GM21447 (cell line): ENCODE measurements at regions not wholly inside any gene's neighbourhood (a gene's known extent, or its start where the extent isn't known, plus 50 kb on each side); places are given as distances from the start of the nearest gene placed in this dataset.

ENCODE experiments used
- ATAC-seq: cut with Tn5 transposase; IDR thresholded peaks from one replicate; pipeline ENCODE4 v1.9.1; 2021; ENCODE audit not compliant: unreplicated experiment

DNA sequence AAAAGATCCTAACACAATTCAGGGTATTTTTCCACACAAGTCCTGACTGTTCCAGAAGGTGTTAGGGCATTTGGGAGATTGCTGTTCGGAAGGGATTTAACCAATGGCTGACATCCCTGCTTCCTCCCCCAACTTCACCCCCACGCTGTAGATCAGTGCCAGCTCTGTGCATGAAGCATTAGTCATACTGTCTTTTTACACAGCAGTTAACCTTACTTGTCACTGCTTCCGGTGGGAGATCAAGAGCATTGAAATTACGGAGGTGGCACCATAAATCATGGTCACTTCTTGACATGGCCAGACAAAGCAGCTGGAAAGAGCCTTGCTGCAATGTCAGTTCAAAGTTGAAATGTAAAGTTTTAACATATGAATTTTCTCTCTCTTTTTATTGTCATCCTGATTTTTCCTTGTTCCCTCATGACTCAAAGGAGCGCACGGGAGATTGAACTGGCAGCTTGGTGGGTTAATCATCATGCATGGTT lies 70.2 kb downstream of the HRH4 start:
- no peak for ATAC-seq

DNA sequence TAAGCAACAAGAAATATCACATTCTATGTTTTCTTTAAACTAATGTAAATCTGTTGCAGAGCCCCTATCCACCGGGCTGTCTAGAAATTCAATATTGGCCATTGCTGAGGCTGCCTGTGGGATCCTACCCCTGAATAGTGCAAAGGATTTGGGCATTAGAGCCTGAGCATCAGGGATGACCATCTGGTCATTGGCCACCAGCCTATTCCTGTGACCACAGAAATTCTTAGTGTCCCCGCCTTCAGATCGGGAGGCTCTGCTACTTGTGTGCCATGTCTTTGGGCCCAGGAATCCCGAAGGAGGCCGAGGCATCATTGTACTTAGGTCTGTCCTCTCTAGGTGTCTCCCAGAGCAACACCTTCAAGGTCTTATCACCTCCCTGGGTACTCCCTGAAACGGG lies 73.8 kb downstream of the HRH4 start:
- no peak for ATAC-seq

DNA sequence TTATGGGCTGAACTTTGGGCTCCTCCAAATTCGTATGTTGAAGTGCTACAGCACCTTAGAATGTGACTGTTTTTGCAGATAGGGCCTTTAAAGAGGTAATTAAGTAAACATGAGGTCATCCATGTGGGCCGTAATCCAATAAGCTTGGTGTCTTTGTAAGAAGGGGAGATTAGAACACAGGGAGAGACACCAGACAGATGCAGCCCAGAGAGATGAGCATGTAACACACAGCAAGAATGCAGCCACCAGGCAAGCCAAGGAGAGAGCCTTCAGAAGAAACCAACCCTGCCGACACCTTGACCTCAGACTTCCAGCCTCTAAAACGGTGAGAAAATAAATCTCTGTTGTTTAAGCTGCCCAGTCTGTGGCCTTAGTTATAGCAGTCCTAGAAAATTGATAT lies 74.3 kb downstream of the HRH4 start:
- no peak for ATAC-seq

DNA sequence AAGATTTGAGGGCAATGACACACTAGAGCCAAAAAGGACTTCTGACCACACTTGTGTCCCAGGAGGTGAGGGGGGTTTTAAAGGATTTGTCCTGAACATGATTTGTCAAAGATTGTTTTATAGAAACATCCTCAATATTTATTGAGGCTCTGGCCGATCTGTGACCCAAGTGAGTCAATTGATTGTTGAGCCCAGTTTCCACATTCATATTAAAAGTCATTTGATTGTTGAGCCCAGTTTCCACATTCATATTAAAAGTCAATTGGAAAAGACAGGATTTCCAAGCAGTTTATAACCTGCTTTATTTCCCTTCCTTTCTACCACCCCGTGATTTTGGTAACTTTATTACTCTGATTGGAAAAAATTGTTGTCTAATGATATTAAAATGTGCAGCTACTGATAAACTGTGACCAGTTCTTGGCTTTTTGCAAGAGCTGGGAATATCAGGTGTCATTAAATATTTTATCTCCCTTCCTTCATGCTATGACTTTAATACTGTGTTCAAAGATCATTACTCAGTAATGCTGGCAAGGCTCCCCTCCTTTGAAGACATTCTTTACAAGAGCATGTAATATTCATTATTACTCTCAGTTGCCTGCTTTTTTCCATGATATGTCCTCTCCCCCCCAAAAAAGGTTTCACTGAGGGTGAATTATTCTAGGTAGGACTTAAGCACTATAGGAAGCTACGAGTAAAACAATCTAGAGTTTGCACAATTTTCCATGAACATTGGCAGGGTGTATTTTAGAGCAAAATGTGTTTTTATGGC lies 75.3 kb downstream of the HRH4 start:
- no peak for ATAC-seq

DNA sequence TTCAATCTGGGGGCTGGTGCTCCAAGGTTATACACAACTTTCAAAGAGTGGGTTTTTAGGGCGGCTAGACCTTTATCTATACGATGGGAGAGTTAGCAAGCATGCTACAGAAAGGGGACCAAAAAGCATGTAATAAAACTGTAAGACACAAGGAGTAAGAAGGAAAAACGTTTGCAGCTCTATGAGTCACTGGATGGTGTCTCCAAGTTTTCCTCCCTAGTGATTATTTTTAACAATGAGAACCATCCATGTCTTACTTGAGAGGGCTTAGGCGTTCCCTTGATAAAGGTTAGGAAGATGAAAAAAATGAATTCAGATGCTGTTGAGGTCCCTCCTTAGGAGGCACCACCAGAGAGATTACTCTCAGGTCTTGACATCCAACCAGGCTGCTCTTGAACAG lies 75.9 kb downstream of the HRH4 start:
- ATAC-seq, result no peak

DNA sequence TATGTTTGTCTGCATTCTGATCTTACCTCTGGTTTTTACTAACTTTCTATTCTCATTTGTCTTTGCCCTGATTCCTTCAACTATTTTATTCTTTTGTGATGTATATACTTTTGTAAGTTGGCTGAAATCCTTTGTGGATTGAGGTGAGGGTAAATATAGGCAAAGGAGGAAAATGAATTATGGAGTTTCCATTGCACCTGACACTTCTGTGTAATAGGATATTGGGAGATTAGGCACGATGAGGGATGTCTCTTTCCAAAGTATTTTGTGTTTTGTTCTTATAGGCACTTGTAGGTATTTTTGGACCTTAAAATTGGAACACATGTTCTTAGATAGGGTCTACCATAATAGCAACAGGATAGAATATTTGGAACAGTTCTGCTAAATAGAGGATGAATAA lies 76.4 kb downstream of the HRH4 start:
- no peak for ATAC-seq

DNA sequence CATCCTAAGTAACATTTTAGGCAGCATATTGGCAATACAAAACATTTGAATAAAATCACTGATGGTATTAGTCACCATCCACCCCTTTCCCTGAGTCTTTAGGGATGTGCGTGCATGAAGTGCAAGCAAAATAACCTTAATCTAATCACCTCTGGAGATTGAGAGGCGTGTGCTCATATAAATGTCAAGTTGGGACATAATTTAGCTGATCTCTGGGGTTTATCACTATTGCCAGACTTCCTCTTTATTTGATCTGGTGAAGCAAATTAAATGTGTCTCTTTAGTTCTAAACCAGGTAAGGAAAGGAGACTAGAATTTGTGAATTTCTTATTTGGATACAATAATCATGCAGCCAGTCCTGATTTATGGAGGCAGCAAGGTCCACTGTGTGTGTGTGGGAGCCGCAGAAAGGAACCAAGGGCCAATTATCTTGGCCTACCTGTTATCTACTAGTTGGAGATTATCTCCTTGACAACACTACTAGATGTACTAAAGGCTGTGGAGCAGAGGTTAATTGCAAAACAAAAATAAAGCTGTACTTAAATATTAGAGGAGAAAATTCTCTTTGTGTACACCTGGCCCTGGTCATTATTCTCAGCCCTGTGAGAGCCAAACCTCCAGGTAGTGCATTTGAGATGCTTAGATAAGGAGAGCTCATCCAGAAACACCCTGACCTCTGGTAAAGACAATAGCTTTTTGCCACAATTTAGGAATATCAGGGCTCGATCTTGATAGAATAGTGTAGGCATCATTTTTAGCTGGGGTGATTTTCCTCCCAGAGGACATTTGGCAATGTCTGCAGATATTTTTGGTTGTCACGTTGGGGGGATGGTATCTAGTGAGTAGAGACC lies 78.2 kb downstream of the HRH4 start:
- ATAC-seq, result no peak

DNA sequence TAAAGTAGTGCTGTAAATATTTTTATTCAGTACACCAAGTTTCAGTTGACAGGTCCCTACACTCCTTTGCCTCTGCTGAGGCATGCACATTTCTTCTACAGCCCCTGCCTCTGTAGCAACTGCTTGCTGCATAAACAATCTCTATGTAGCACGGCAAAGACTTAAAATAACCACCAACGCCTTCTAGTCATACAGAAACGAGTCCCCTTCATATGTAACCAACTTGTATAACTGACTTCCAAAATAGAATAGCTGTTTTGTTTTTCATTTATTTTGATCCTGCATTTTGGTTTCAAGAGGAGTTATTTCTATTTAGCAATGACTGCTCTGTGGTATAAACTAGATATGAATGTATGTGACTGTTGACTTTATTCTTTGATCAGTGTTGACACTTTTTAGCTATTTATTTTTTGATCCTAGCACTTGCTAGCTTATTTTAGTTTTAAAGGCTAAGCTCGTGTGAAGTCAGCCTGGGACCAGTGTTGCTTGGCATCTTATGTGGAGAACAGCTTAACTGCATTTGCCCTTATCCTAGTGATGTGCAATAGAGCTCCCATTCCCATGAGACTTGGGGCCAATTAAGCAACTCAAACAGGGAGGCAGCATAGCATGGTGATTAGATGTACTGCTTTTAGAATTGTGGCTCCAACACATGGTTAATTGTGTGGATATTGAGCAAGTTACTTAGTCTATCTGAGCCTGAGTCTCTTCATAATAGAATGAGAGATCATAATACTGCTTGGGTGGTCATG lies 79.6 kb downstream of the HRH4 start:
- ATAC-seq, result no peak

DNA sequence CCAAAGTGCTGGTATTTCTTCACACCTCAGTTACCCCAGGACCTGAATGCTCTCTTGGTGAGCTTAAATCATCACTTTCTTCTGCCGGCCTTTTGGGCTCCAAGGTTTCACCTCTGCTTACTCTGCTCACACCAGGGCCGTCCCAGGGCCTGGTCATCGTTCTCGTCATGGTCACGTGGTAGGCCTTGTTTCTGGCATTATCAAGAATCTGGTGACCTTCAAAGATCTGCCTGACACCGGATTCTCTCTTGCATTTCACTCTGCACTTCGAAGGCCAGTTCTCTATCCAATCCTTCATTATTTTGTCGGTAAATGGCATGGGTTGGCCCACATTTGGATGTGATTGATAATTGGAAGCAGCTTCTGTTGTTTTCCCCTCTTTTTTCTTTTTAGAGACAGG lies 80.5 kb downstream of the HRH4 start:
- ATAC-seq, result no peak

DNA sequence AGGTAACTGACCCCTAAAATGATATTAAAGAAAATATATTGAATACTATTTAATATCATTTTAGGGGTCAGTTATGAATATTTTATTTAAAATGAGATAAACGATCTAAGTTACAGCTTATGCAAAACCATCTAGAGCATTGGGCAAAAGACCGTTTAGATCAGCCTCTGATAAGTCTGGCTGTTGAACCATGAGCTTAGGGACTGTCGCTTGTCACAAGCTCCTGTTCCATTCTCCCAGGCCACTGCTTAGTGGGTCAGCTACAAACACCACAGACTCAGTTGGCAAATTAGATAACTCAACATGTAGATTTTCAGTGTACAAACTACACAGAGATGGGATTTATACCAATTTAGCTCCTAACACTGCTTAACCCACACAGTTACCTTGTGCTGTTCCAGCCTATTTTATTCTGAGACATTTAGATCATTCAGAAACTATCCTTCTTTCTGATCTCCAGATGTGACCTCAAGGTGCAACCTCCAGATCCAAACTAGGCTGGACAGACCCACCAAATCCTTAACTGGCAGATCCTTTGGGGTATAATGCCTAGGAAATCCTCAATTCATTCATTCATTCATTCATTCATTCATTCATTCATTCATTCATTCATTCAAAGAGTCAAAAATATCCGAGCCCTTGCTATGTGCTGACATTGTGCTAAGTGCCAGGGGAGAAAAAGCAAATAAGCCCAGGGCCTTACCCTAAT lies 82.8 kb downstream of the HRH4 start:
- no peak for ATAC-seq

DNA sequence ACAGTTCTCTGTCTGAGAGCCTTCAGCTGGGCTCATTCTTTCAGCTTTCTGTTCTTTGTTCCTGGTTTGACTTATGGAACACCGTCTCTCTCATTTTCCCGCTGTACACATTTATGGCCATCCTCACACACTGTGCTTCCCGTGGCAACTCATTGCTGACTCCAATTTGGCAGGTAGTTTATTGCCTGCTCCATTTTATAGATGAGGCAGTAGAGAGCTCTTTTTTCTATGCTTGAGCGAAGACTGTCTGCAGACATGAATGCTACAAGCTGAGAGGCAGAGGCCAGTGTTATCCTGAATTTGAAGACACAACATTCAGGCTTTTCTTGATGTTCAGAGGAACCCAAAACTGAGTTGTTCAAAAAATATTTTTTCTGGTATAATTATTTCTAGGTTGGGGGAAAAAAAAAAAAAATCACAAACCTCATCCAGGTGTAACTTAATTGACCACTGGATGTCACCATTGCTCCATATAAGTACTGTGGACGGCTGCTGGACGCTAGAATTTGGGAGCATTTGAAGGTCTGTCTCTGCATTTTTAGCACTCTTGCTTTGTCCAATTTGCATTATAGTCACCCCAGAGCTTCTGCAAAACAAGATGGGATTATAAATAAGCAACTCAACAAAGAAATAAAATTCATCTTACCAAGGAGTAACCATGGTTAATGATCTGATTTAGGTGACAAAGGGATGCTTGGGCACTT lies 83.5 kb downstream of the HRH4 start:
- ATAC-seq, result no peak

DNA sequence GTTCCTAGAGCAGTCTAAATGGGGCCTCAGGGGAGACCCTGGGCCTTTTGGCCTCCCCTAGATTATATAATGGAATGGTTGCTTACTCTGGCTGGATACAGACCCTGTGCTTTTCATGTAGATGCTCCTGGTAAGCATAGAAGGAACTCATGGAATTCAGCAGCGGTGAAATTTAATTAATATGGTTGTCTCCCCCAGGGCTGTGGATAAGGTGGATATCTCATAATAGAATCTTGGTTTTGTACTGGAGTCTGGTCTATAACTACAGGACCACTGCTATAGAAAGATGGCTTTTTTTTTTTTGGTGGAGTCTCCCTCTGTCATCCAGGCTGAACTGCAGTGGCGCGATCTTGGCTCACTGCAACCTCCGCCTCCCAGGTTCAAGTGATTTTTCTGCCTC lies 84.5 kb downstream of the HRH4 start:
- no peak for ATAC-seq

DNA sequence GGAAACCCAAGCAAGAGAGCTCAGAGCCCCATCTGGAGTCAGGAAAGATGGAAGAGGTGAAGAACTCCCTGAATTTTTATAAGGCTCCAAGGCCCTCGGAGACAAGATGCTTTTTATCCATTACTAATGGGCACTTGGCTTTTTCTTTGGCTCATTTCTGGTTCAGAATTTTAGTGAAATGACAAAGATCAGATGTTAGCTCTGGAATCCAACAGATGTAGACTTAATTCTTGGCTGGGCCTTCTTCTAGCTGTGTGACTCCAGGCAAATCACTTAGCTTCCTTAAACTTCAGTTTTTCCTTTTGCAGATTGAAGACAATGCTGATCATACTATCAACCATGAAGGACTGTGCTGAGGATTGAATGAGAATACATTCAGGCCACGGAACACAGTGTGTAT lies 85.2 kb downstream of the HRH4 start:
- ATAC-seq, result no peak

DNA sequence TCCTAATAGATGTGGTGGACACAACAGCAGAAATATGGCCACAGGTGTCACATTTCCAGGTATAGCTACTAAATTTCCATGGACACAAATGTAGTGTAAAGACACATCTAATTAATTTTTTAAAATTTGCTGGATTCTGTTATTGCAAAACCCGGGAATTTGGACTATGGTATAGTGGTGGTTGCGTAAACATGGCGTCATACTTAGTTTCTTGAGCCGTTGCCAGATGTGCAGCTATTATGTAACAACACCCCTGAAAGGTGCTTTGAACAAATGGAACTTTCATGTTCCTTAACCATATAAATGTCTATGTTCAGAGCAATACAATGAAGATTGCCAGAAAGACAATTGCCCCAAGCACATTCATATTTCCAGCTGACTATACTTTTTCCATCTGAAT lies 85.9 kb downstream of the HRH4 start:
- no peak for ATAC-seq

DNA sequence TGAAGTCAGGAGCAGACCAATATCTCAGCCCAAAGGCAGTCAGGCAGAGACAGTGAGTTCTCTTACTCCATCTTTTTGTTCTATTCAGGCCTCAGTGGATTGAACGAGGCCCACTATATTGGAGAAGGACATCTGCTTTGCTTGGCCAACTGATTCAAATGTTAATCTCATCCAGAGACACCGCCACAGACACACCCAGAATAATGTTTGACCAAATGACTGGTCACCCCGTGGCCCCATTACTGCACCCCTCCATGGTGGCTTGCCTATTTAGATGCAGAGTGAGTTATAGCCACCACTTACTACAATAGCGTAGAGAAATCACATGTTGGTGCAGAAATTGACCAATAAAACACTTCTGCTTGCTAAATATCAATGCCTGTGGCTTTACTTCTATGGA lies 88.1 kb downstream of the HRH4 start:
- ATAC-seq, result no peak

DNA sequence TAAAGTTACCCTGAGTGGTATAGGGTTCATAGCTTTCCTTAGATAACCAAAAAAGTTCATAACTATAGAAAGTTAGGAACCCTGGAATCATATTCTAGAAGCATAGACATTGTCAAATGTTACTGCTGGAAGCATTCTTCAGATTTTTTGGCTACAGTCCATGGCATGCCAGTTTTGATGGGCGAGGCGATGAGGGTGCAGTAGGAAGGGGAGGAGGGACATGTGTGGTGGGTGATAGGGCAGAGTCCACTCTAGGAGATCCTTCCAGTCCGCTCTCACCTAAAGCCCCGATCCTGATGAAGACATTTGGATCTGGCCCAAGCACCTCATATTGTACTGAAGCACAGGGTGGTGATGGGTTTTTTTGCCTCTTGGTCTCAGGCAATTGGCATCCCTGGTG lies 91.8 kb downstream of the HRH4 start:
- no peak for ATAC-seq

DNA sequence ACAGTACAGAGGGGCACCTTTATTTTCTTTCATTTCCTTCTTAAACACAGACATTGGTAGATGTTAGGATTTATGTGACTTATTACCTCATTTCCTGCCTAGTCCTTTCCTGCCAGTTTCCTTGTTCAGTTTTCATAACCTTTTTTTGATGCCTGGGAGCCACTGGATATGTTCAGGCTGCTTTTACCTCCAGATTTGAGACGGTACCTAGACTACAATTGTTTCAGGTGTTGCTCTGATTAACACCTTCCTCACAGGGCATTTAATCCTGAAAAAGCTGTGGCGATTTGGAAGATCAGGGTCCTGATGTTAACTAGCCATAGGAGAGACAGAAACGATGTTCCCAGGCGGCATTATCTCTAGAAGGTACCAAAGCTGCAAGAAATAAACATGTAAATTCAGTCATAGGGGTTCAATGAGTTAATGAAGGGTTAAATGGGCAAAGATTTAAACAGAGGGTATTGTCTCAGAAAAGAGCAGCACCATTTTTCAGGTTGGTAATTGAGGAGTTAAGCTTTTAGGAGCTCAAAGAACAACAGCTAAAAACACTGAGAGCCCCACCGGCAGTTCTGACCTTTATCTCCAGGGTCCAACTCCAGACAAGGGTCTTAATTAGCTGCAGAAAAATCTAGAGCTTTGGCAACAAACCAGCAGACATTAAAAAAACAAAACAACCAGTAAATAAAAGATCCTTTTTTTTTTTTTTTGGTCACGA lies 93.3 kb downstream of the HRH4 start:
- no peak for ATAC-seq

DNA sequence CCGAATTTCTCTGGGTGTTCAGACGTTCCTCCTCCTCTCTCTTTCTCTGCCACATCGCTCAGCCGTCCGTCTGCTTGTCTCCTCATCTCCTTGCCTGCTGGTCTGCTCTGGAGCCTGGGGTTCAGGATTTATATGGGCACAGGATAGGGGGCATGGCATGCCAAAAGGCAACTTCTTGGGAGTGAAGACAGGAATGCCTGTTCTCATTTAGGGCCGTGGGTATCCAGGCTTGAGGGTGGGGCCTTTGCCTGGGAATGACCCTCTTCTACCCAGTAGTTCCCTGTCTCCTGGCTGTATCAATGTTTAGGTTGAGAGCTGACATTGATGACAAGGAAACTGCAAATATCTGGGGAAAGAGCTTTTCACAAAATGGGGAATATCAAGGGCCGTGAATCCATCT lies 98.0 kb downstream of the HRH4 start:
- ATAC-seq, result no peak

DNA sequence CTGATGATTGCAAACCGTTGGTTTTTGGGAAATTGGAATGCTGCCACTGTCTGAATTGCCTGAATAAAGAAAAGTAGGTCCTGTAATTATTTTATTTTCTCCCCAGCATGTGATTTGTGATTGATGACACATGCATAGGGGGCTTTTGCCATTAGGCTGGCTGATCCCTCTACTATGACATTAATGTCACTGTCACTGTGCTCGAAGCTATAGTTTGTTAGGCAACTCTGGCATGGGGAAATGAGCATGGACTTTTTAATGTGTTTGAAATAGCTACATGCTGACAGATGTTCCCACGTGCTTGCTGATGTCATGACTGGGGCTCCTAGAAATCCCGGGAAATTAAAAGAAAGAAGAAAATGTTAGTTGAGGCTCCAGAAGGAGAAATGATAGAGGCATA lies 99.1 kb downstream of the HRH4 start:
- no peak for ATAC-seq

DNA sequence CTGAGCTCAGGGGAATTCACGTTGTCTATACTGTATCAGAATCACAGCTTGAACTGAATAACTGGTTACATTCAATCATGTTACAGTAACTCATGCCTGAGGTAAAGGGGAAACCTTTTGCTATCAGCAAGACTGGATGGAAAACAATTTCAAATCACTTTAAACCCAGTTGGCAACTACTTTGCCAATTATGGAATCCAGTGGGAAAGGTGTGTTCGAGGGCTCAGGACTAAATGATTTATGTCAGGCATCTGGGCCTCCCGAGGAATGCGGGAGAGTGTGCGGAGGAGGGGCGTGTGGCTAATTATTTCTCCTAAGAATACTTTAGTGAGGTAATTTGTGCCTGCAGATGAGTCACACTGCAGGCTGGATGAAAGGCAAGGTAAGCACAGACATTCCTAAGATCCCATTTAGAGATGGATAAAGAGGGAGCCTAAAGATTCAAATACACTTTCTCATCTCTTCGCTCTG lies 100.1 kb downstream of the HRH4 start:
- ATAC-seq, result no peak
